GM23338 (cell line): ENCODE measurements at regions not wholly inside any gene's neighbourhood (a gene's known extent, or its start where the extent isn't known, plus 50 kb on each side); places are given as distances from the start of the nearest gene placed in this dataset.

Source experiments
- ATAC-seq: fragments of 200-7000 bp; cut with Tn5 transposase; 3 replicates; pipeline ENCODE4 v1.9.1; 2020
- DNase-seq: peaks from one replicate; pipeline ENCODE4 v3.0.0-alpha.2; 2015; ENCODE audit warnings: low spot score
- H2AFZ ChIP-seq: fragments of 200-600 bp; sonication (generic); 2 replicates; pipeline ENCODE4 v1.8.0; 2016; ENCODE audit warnings: antibody characterized with exemption, mild to moderate bottlenecking, moderate library complexity
- H3F3A ChIP-seq: fragments of 200-600 bp; sonication (generic); replicated peaks from 2 replicates; pipeline ENCODE4 v1.8.0; 2017; ENCODE audit warnings: antibody characterized with exemption, mixed run types, low read depth
- H3K27ac ChIP-seq: fragments of 200-600 bp; sonication (generic); 2 replicates; pipeline ENCODE4 v1.6.1; 2016; ENCODE audit warnings: low read depth
- H3K27me3 ChIP-seq: fragments of 200-600 bp; sonication (generic); 2 replicates; pipeline ENCODE4 v1.8.0; 2016; ENCODE audit warnings: mild to moderate bottlenecking, mixed run types, moderate library complexity; ENCODE audit not compliant: insufficient read depth
- H3K36me3 ChIP-seq: fragments of 200-600 bp; sonication (generic); 2 replicates; pipeline ENCODE4 v1.8.0; 2016; ENCODE audit warnings: mild to moderate bottlenecking; ENCODE audit not compliant: insufficient read depth
- H3K4me1 ChIP-seq: fragments of 200-600 bp; sonication (generic); 2 replicates; pipeline ENCODE4 v1.8.0; 2016; ENCODE audit warnings: mild to moderate bottlenecking, moderate library complexity; ENCODE audit not compliant: insufficient read depth
- H3K4me2 ChIP-seq: fragments of 200-600 bp; sonication (generic); 2 replicates; pipeline ENCODE4 v1.7.1; 2017; ENCODE audit warnings: mixed run types
- H3K4me3 ChIP-seq: fragments of 200-600 bp; sonication (generic); 2 replicates; pipeline ENCODE4 v1.6.1; 2016; ENCODE audit warnings: mixed run types
- H3K79me2 ChIP-seq: fragments of 200-600 bp; sonication (generic); replicated peaks from 2 replicates; pipeline ENCODE4 v1.8.0; 2017; ENCODE audit warnings: mild to moderate bottlenecking; ENCODE audit not compliant: insufficient read depth
- H3K9me2 ChIP-seq: fragments of 200-600 bp; sonication (generic); 2 replicates; pipeline ENCODE4 v1.8.0; 2017; ENCODE audit not compliant: insufficient read depth
- H4K20me1 ChIP-seq: fragments of 200-600 bp; sonication (generic); replicated peaks from 2 replicates; pipeline ENCODE4 v1.8.0; 2017; ENCODE audit warnings: mild to moderate bottlenecking; ENCODE audit not compliant: insufficient read depth
- H3K27ac Mint-ChIP-seq: 2 replicates; pipeline ENCODE4 v1.8.0; 2020; ENCODE audit warnings: inconsistent platforms, mild to moderate bottlenecking, moderate library complexity, mixed read lengths
- H3K27me3 Mint-ChIP-seq: 3 replicates; pipeline ENCODE4 v1.8.0; 2022; ENCODE audit warnings: low read depth, mild to moderate bottlenecking, moderate library complexity, mixed read lengths, inconsistent platforms; ENCODE audit not compliant: insufficient read depth, poor library complexity
- H3K36me3 Mint-ChIP-seq: 3 replicates; pipeline ENCODE4 v1.8.0; 2021; ENCODE audit warnings: low read depth, mild to moderate bottlenecking, inconsistent platforms, moderate library complexity, mixed read lengths
- H3K4me1 Mint-ChIP-seq: 3 replicates; pipeline ENCODE4 v1.8.0; 2020; ENCODE audit warnings: mild to moderate bottlenecking, inconsistent platforms, mixed read lengths
- H3K4me3 Mint-ChIP-seq: 3 replicates; pipeline ENCODE4 v1.8.0; 2021; ENCODE audit warnings: moderate library complexity, mild to moderate bottlenecking, inconsistent platforms, mixed read lengths
- H3K9me3 Mint-ChIP-seq: 3 replicates; pipeline ENCODE4 v1.8.0; 2020; ENCODE audit warnings: moderate library complexity, mild to moderate bottlenecking, inconsistent platforms, mixed read lengths
- CREB1 ChIP-seq: fragments of 250-450 bp; sonication (Bioruptor Pico); IDR thresholded peaks from 2 replicates; pipeline ENCODE4 v1.5.0; 2020; ENCODE audit warnings: low read depth, mild to moderate bottlenecking, moderate library complexity
- EZH2 ChIP-seq: fragments of 200-600 bp; sonication (generic); IDR thresholded peaks from one replicate; pipeline ENCODE4 v1.8.0; 2017; ENCODE audit warnings: antibody characterized with exemption, mild to moderate bottlenecking, low read depth; ENCODE audit not compliant: unreplicated experiment
- EZH2phosphoT487 ChIP-seq: fragments of 200-600 bp; sonication (generic); IDR thresholded peaks from one replicate; pipeline ENCODE4 v1.8.1; 2018; ENCODE audit warnings: antibody characterized with exemption; ENCODE audit not compliant: unreplicated experiment
- JUNB ChIP-seq: IDR thresholded peaks from one replicate; pipeline ENCODE4 v1.6.1; 2016; ENCODE audit warnings: antibody characterized with exemption; ENCODE audit not compliant: unreplicated experiment
- NANOG ChIP-seq: IDR thresholded peaks from 2 replicates; pipeline ENCODE4 v1.6.1; 2016; ENCODE audit warnings: antibody characterized with exemption, borderline replicate concordance
- POLR2AphosphoS5 ChIP-seq: IDR thresholded peaks from 2 replicates; pipeline ENCODE4 v1.6.1; 2016; ENCODE audit warnings: antibody characterized with exemption, low read depth
- STAT1 ChIP-seq: IDR thresholded peaks from one replicate; pipeline ENCODE4 v1.6.1; 2016; ENCODE audit warnings: antibody characterized with exemption; ENCODE audit not compliant: unreplicated experiment
- ZNF114 ChIP-seq: fragments of 250-450 bp; sonication (Bioruptor Pico); IDR thresholded peaks from 2 replicates; pipeline ENCODE4 v1.5.0; 2020; ENCODE audit warnings: mild to moderate bottlenecking, moderate library complexity
- ZNF331 ChIP-seq: fragments of 250-450 bp; sonication (Bioruptor Pico); IDR thresholded peaks from 2 replicates; pipeline ENCODE4 v1.5.0; 2020; ENCODE audit warnings: low read depth, mild to moderate bottlenecking, moderate library complexity
- TF ChIP-seq, protein P1 (sequence below): IDR thresholded peaks from 2 replicates; pipeline ENCODE4 v1.6.1; 2016; ENCODE audit warnings: antibody characterized with exemption
- TF ChIP-seq, protein P2 (sequence below), 2 experiments: fragments of 200-600 bp in 1 of 2; sonication (generic) in 1 of 2; conservative IDR thresholded peaks; 2 replicates each; pipeline versions ENCODE4 v1.5.1 to v1.6.1; 2016 to 2017; ENCODE audit warnings: antibody characterized with exemption in 2 of 2, low read depth in 2 of 2, mild to moderate bottlenecking in 2 of 2, moderate library complexity in 1 of 2
- TF ChIP-seq, protein P3 (sequence below): IDR thresholded peaks from one replicate; pipeline ENCODE4 v1.6.1; 2018; ENCODE audit warnings: antibody characterized with exemption; ENCODE audit not compliant: unreplicated experiment
- TF ChIP-seq, protein P4 (sequence below): fragments of 250-450 bp; sonication (Bioruptor Pico); IDR thresholded peaks from 2 replicates; pipeline ENCODE4 v1.5.0; 2020; ENCODE audit warnings: mild to moderate bottlenecking, moderate library complexity

DNA sequence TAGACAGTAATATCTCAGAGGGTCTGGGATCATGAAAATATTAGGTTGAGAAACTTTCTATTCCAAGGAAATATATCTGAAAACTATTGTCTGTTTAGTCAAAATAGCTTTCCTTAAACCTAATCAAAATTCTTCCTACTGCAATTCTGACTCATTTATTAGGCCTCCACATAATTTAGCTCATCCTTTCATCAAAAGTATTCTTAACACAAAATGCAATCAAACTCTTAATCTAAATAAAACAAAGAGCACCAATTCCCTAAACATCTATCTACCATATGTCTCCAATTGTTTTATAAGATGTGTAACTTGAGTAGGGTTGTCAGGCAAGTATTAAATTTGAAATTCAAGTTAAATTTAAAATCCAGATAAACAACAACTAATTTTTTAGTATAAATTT, 142.1 kb downstream of the PLK2 start:
- Mint-ChIP-seq H3K4me1 (peaks cover 14% of the 10 kb centered on the region), H3K36me3 (no peaks in the 10 kb centered on the region), H3K27me3 (no peaks in the 10 kb centered on the region), H3K4me3 (no peak overlapping the region), H3K27ac (no peak overlapping the region), H3K9me3 (no peaks in the 10 kb centered on the region)
- Histone ChIP-seq H3K36me3 (no peaks in the 10 kb centered on the region), H3K4me2 (no peak overlapping the region), H3F3A (no peaks in the 10 kb centered on the region), H3K4me1 (peaks cover 8% of the 10 kb centered on the region; the same call in 1 of the 2 replicates), H3K4me3 (no peak overlapping the region), H3K27ac (no peak overlapping the region), H2AFZ (no peak overlapping the region), H3K27me3 (no peaks in the 10 kb centered on the region), H3K9me2 (no peaks in the 10 kb centered on the region), H4K20me1 (no peaks in the 10 kb centered on the region), H3K79me2 (no peaks in the 10 kb centered on the region)
- TF ChIP-seq, protein P1, sequence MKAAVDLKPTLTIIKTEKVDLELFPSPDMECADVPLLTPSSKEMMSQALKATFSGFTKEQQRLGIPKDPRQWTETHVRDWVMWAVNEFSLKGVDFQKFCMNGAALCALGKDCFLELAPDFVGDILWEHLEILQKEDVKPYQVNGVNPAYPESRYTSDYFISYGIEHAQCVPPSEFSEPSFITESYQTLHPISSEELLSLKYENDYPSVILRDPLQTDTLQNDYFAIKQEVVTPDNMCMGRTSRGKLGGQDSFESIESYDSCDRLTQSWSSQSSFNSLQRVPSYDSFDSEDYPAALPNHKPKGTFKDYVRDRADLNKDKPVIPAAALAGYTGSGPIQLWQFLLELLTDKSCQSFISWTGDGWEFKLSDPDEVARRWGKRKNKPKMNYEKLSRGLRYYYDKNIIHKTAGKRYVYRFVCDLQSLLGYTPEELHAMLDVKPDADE, result no peak
- TF ChIP-seq EZH2phosphoT487 (no peak), CREB1 (CRISPR knock-in tag) (no peak), JUNB (no peak), NANOG (no peak), EZH2 (no peak), POLR2AphosphoS5 (no peak), ZNF114 (no peak), ZNF331 (CRISPR knock-in tag) (no peak), STAT1 (no peak)
- TF ChIP-seq, protein P2, sequence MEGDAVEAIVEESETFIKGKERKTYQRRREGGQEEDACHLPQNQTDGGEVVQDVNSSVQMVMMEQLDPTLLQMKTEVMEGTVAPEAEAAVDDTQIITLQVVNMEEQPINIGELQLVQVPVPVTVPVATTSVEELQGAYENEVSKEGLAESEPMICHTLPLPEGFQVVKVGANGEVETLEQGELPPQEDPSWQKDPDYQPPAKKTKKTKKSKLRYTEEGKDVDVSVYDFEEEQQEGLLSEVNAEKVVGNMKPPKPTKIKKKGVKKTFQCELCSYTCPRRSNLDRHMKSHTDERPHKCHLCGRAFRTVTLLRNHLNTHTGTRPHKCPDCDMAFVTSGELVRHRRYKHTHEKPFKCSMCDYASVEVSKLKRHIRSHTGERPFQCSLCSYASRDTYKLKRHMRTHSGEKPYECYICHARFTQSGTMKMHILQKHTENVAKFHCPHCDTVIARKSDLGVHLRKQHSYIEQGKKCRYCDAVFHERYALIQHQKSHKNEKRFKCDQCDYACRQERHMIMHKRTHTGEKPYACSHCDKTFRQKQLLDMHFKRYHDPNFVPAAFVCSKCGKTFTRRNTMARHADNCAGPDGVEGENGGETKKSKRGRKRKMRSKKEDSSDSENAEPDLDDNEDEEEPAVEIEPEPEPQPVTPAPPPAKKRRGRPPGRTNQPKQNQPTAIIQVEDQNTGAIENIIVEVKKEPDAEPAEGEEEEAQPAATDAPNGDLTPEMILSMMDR (conservative IDR thresholded peaks at IDR 0.05; ENCODE audit: low read depth in 2 of 2), result no peak
- TF ChIP-seq, protein P3, sequence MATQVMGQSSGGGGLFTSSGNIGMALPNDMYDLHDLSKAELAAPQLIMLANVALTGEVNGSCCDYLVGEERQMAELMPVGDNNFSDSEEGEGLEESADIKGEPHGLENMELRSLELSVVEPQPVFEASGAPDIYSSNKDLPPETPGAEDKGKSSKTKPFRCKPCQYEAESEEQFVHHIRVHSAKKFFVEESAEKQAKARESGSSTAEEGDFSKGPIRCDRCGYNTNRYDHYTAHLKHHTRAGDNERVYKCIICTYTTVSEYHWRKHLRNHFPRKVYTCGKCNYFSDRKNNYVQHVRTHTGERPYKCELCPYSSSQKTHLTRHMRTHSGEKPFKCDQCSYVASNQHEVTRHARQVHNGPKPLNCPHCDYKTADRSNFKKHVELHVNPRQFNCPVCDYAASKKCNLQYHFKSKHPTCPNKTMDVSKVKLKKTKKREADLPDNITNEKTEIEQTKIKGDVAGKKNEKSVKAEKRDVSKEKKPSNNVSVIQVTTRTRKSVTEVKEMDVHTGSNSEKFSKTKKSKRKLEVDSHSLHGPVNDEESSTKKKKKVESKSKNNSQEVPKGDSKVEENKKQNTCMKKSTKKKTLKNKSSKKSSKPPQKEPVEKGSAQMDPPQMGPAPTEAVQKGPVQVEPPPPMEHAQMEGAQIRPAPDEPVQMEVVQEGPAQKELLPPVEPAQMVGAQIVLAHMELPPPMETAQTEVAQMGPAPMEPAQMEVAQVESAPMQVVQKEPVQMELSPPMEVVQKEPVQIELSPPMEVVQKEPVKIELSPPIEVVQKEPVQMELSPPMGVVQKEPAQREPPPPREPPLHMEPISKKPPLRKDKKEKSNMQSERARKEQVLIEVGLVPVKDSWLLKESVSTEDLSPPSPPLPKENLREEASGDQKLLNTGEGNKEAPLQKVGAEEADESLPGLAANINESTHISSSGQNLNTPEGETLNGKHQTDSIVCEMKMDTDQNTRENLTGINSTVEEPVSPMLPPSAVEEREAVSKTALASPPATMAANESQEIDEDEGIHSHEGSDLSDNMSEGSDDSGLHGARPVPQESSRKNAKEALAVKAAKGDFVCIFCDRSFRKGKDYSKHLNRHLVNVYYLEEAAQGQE, result no peak
- TF ChIP-seq, protein P4, sequence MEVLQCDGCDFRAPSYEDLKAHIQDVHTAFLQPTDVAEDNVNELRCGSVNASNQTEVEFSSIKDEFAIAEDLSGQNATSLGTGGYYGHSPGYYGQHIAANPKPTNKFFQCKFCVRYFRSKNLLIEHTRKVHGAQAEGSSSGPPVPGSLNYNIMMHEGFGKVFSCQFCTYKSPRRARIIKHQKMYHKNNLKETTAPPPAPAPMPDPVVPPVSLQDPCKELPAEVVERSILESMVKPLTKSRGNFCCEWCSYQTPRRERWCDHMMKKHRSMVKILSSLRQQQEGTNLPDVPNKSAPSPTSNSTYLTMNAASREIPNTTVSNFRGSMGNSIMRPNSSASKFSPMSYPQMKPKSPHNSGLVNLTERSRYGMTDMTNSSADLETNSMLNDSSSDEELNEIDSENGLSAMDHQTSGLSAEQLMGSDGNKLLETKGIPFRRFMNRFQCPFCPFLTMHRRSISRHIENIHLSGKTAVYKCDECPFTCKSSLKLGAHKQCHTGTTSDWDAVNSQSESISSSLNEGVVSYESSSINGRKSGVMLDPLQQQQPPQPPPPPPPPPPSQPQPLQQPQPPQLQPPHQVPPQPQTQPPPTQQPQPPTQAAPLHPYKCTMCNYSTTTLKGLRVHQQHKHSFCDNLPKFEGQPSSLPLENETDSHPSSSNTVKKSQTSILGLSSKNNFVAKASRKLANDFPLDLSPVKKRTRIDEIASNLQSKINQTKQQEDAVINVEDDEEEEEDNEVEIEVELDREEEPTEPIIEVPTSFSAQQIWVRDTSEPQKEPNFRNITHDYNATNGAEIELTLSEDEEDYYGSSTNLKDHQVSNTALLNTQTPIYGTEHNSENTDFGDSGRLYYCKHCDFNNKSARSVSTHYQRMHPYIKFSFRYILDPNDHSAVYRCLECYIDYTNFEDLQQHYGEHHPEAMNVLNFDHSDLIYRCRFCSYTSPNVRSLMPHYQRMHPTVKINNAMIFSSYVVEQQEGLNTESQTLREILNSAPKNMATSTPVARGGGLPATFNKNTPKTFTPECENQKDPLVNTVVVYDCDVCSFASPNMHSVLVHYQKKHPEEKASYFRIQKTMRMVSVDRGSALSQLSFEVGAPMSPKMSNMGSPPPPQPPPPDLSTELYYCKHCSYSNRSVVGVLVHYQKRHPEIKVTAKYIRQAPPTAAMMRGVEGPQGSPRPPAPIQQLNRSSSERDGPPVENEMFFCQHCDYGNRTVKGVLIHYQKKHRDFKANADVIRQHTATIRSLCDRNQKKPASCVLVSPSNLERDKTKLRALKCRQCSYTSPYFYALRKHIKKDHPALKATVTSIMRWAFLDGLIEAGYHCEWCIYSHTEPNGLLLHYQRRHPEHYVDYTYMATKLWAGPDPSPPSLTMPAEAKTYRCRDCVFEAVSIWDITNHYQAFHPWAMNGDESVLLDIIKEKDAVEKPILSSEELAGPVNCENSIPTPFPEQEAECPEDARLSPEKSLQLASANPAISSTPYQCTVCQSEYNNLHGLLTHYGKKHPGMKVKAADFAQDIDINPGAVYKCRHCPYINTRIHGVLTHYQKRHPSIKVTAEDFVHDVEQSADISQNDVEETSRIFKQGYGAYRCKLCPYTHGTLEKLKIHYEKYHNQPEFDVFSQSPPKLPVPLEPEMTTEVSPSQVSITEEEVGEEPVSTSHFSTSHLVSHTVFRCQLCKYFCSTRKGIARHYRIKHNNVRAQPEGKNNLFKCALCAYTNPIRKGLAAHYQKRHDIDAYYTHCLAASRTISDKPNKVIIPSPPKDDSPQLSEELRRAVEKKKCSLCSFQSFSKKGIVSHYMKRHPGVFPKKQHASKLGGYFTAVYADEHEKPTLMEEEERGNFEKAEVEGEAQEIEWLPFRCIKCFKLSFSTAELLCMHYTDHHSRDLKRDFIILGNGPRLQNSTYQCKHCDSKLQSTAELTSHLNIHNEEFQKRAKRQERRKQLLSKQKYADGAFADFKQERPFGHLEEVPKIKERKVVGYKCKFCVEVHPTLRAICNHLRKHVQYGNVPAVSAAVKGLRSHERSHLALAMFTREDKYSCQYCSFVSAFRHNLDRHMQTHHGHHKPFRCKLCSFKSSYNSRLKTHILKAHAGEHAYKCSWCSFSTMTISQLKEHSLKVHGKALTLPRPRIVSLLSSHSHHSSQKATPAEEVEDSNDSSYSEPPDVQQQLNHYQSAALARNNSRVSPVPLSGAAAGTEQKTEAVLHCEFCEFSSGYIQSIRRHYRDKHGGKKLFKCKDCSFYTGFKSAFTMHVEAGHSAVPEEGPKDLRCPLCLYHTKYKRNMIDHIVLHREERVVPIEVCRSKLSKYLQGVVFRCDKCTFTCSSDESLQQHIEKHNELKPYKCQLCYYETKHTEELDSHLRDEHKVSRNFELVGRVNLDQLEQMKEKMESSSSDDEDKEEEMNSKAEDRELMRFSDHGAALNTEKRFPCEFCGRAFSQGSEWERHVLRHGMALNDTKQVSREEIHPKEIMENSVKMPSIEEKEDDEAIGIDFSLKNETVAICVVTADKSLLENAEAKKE, result no peak
- ATAC-seq (no peak), DNase-seq (no peak)
